ENCODE measurements at regions not wholly inside any gene's neighbourhood (a gene's known extent, or its start where the extent isn't known, plus 50 kb on each side); places are given as distances from the start of the nearest gene placed in this dataset.
A peak's percentile ranks its signal among the peaks of the same experiment; 100 is the strongest.

DNA sequence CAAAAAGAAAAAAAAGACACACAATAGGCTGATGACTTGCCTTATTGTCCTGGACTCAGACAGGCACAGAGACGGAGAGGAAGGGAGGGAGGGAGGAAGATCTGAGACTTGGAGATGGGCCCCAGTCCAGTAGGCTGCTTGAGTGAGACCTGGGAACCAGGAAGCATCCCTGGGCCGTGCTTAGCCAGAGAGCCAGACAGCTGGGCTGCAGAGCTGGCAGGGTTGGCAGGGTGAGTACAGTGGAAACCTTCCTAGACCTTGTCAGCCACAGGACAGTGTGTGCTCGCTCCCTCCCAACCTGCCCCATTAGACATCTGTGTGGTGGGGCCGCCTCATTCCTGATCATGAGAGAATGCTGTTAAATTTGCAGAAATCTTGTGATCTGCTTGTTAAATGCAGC, 107.9 kb upstream of the ALDH1A3 start:
- no peaks in the 10 kb centered on the region for H3K36me3 ChIP-seq (ENCODE audit: control insufficient read depth in 2 of 4, insufficient read depth in 4 of 4, low read length in 3 of 4)
- DNase-seq (ENCODE audit: low read depth in 1 of 2, low spot score in 2 of 2) (no peak), FAIRE-seq (no peak)
- H3K4me3 ChIP-seq (ENCODE audit: extremely low read depth in 1 of 4, insufficient read depth in 2 of 4, low read depth in 3 of 4, low read length in 4 of 4), result no peak overlapping the region
- H3K14ac ChIP-seq (ENCODE audit: insufficient read length), result no peak overlapping the region
- no peak overlapping the region for H4K5ac ChIP-seq (ENCODE audit: insufficient read length, low read depth, low read length)
- no peak overlapping the region for H3K4ac ChIP-seq (replicated peaks; ENCODE audit: insufficient read length, low read depth, low read length)
- H3K27ac ChIP-seq (ENCODE audit: low read depth, low read length), result no peak overlapping the region
- no peaks in the 10 kb centered on the region for H3K23me2 ChIP-seq (ENCODE audit: low read depth, low read length)
- no peak overlapping the region for H2BK5ac ChIP-seq (ENCODE audit: low read depth, low read length)
- H3K56ac ChIP-seq (replicated peaks; ENCODE audit: insufficient read length, low read depth, low read length), result no peak overlapping the region
- H3K27me3 ChIP-seq (replicated peaks in 1 of 4; ENCODE audit: control insufficient read depth in 3 of 4, extremely low read depth in 1 of 4, insufficient read depth in 3 of 4, low read length in 3 of 4), result no peaks in the 10 kb centered on the region
- H2AK5ac ChIP-seq (ENCODE audit: low read depth, low read length), result no peak overlapping the region
- H2BK12ac ChIP-seq (ENCODE audit: low read depth, low read length), result no peak overlapping the region
- H3K18ac ChIP-seq (ENCODE audit: extremely low read depth, low read length), result no peak overlapping the region
- H2BK120ac ChIP-seq (replicated peaks; ENCODE audit: low read depth, low read length), result no peak overlapping the region
- H2BK15ac ChIP-seq (ENCODE audit: low read length), result no peak overlapping the region
- no peak overlapping the region for H4K8ac ChIP-seq (ENCODE audit: extremely low read depth, insufficient read depth, low read length)
- no peaks in the 10 kb centered on the region for H3K79me2 ChIP-seq (ENCODE audit: control insufficient read depth in 1 of 2, insufficient read depth in 2 of 2, low read length in 2 of 2)
- no peak overlapping the region for H3K9ac ChIP-seq (replicated peaks in 1 of 4; ENCODE audit: extremely low read depth in 1 of 4, low read depth in 3 of 4, low read length in 3 of 4)
- ChIA-PET POLR2A (ENCODE audit: partially characterized antibody) (no interaction called here), CTCF (ENCODE audit: partially characterized antibody) (interaction anchor here (1.0 to 1.3 kb wide), 2 partner anchors 12 to 23 kb away, joined by 3 to 4 read pairs; no protein-coding TSS in a partner anchor)
- WGBS, 2 experiments (ENCODE audit: extremely low coverage in 1 of 2, insufficient coverage in 1 of 2, insufficient read length in 1 of 2, insufficient replicate concordance in 2 of 2, low coverage in 1 of 2, low lambda C conversion rate in 2 of 2, missing lambda C conversion rate in 1 of 2), result 71% methylated on average over 4 of the region's 4 CpGs; no CpG with 5 or more reads in 1 of the 2 experiments
- no peak overlapping the region for H3K23ac ChIP-seq (ENCODE audit: insufficient read length)
- H4K20me1 ChIP-seq (replicated peaks in 1 of 2; ENCODE audit: control insufficient read depth in 1 of 2, insufficient read depth in 2 of 2, low read length in 2 of 2), result no peaks in the 10 kb centered on the region
- H3K4me1 ChIP-seq (replicated peaks in 1 of 4; ENCODE audit: control insufficient read depth in 3 of 4, insufficient read depth in 4 of 4, low read length in 3 of 4), result peaks cover 0 to 7% (median 1%) of the 10 kb centered on the region in 4 experiments; a peak in 4 of 7 replicates
- no peak overlapping the region for H2BK20ac ChIP-seq (ENCODE audit: low read length)
- no peaks in the 10 kb centered on the region for H3K79me1 ChIP-seq (ENCODE audit: low read depth, low read length)
- H2AFZ ChIP-seq (ENCODE audit: low read length), result no peak overlapping the region
- H3K9me3 ChIP-seq (ENCODE audit: insufficient read depth in 2 of 2, low read depth in 1 of 2, low read length in 1 of 2), result peaks cover 3 to 7% of the 10 kb centered on the region in 2 experiments; a peak in 2 of 4 replicates
- peak overlapping the region; percentile 10 for H4K91ac ChIP-seq (replicated peaks; ENCODE audit: insufficient read length, low read length)
- no peak overlapping the region for H3K4me2 ChIP-seq (ENCODE audit: insufficient read depth in 1 of 2, low read depth in 2 of 2, low read length in 2 of 2)
- TF ChIP-seq ZNF274 (IDR thresholded peaks at IDR 0.05; ENCODE audit: borderline replicate concordance, extremely low read depth, low read length) (no peak), POLR2AphosphoS5 (IDR thresholded peaks at IDR 0.05; ENCODE audit: low read depth, low read length) (no peak), EZH2 (IDR thresholded peaks at IDR 0.05; ENCODE audit: low read depth, low read length, severe bottlenecking) (no peak), HDAC6 (IDR thresholded peaks at IDR 0.05; ENCODE audit: low read depth, low read length) (no peak), SRF (IDR thresholded peaks at IDR 0.05; ENCODE audit: low read depth, low read length) (no peak), PHF8 (conservative IDR thresholded peaks at IDR 0.05; ENCODE audit: low read depth, low read length) (no peak), JUND (IDR thresholded peaks at IDR 0.05; ENCODE audit: low read length) (no peak), GABPA (IDR thresholded peaks at IDR 0.05; ENCODE audit: borderline replicate concordance, insufficient read depth, low read length) (no peak), RXRA (IDR thresholded peaks at IDR 0.05; ENCODE audit: insufficient read depth, low read depth, low read length) (no peak), SP1 (IDR thresholded peaks at IDR 0.05; ENCODE audit: low read depth, low read length) (no peak), SP2 (IDR thresholded peaks at IDR 0.05; ENCODE audit: low read length) (no peak), CBX8 (IDR thresholded peaks at IDR 0.05; ENCODE audit: borderline replicate concordance, low read depth, low read length) (no peak), KDM1A (IDR thresholded peaks at IDR 0.05; ENCODE audit: borderline replicate concordance, low read length) (no peak), EGR1 (IDR thresholded peaks at IDR 0.05; ENCODE audit: borderline replicate concordance, low read depth, low read length) (no peak), POLR2A (IDR thresholded peaks at IDR 0.05; ENCODE audit: control extremely low read depth in 1 of 2, low read depth in 2 of 2, low read length in 2 of 2) (no peak)

All from H1 (cell line).